PC-9 (cell line): ENCODE measurements at regions not wholly inside any gene's neighbourhood (a gene's known extent, or its start where the extent isn't known, plus 50 kb on each side); places are given as distances from the start of the nearest gene placed in this dataset.
"Not testable (repeated sequence)": the region's sequence is repeated elsewhere in the genome, so short reads cannot be mapped to it uniquely, and the experiment has no call there.

Source experiments
- BruUV-seq: library from RNA; stranded (reverse); fragments of 400-500 nt; replicated peaks from 2 replicates; lab custom pipeline; 2021; lab: Mats Ljungman, UMichigan
- CTCF ChIA-PET: fragments of 300-600 bp; sonication (Branson Sonifier 250); formaldehyde crosslinking; loops from one replicate; lab custom pipeline; 2022; ENCODE audit warnings: antibody characterized with exemption; lab: Charles Lee
- POLR2A ChIA-PET: fragments of 300-600 bp; sonication (Branson Sonifier 250); formaldehyde crosslinking; loops from one replicate; lab custom pipeline; 2022; ENCODE audit warnings: antibody characterized with exemption; ENCODE audit not compliant: unreplicated experiment; lab: Charles Lee
- DNase-seq, 2 experiments: peaks; one replicate each; pipeline versions ENCODE4 v3.0.0 to v3.0.0-alpha.2; 2015 to 2022; ENCODE audit warnings: mixed read lengths in 1 of 2
- H2AFZ ChIP-seq: fragments of 200-600 bp; sonication (generic); 2 replicates; pipeline ENCODE4 v1.8.1; 2017; ENCODE audit warnings: antibody characterized with exemption
- H3F3A ChIP-seq: fragments of 200-600 bp; sonication (generic); 2 replicates; pipeline ENCODE4 v1.8.1; 2017; ENCODE audit warnings: antibody characterized with exemption, mild to moderate bottlenecking, low read depth; ENCODE audit not compliant: insufficient read depth
- H3K27ac ChIP-seq: fragments of 200-600 bp; sonication (generic); 2 replicates; pipeline ENCODE4 v1.6.1; 2016; ENCODE audit warnings: mixed run types
- H3K27me3 ChIP-seq: fragments of 200-600 bp; sonication (generic); 2 replicates; pipeline ENCODE4 v1.6.1; 2016; ENCODE audit warnings: low read depth, mixed run types; ENCODE audit not compliant: insufficient read depth
- H3K36me3 ChIP-seq: fragments of 200-600 bp; sonication (generic); 2 replicates; pipeline ENCODE4 v1.6.1; 2016; ENCODE audit warnings: low read depth, mixed run types
- H3K4me1 ChIP-seq: fragments of 200-600 bp; sonication (generic); replicated peaks from 2 replicates; pipeline ENCODE4 v1.6.1; 2016; ENCODE audit warnings: mixed run types; ENCODE audit not compliant: insufficient read depth
- H3K4me2 ChIP-seq: fragments of 200-600 bp; sonication (generic); 2 replicates; pipeline ENCODE4 v1.6.1; 2017; ENCODE audit warnings: mixed run types
- H3K4me3 ChIP-seq: fragments of 200-600 bp; sonication (generic); 2 replicates; pipeline ENCODE4 v1.6.1; 2016; ENCODE audit warnings: mixed run types
- H3K79me2 ChIP-seq: fragments of 200-600 bp; sonication (generic); 2 replicates; pipeline ENCODE4 v1.6.1; 2017; ENCODE audit warnings: low read depth, mixed run types
- H3K9me2 ChIP-seq: fragments of 200-600 bp; sonication (generic); 2 replicates; pipeline ENCODE4 v1.8.1; 2017; ENCODE audit warnings: mild to moderate bottlenecking; ENCODE audit not compliant: insufficient read depth
- H3K9me3 ChIP-seq: fragments of 200-600 bp; sonication (generic); 2 replicates; pipeline ENCODE4 v1.8.1; 2016; ENCODE audit warnings: low read depth; ENCODE audit not compliant: insufficient read depth
- H4K20me1 ChIP-seq: fragments of 200-600 bp; sonication (generic); 2 replicates; pipeline ENCODE4 v1.8.1; 2017; ENCODE audit not compliant: insufficient read depth
- EZH2 ChIP-seq: fragments of 200-600 bp; sonication (generic); IDR thresholded peaks from 2 replicates; pipeline ENCODE4 v1.8.0; 2017; ENCODE audit warnings: antibody characterized with exemption, low read depth
- intact Hi-C: fragments of 100-400 bp; cut with micrococcal nuclease; formaldehyde crosslinking; loops from one replicate; pipeline ENCODE4 v1.10.0; 2022; ENCODE audit not compliant: unreplicated experiment
- TF ChIP-seq, protein P1 (sequence below): fragments of 200-600 bp; sonication (generic); conservative IDR thresholded peaks from 2 replicates; pipeline ENCODE4 v1.6.1; 2017; ENCODE audit warnings: mixed run types, antibody characterized with exemption, mild to moderate bottlenecking, moderate library complexity

DNA sequence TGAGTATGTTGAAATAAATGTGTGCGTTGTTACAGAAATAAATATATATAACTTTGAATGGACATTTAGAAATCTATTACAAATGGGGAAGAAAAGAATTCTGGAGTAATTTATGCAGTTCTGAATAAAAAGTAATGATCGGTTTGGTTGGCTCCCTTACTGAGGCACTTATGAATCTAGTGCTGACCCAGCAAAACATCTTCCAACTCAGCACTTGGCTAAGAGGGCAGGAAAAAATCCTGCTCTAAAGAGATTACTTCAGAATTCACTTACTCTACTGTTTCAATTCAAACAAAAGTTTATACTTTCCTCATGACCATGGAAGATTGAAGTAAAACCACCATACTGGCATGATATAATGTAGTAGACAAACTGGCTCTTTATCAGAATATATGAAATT, 123.9 kb upstream of the RXFP1 start:
- H3K4me1 ChIP-seq, result no peaks in the 10 kb centered on the region
- H3K27me3 ChIP-seq, result no peaks in the 10 kb centered on the region
- no peak for DNase-seq
- CTCF ChIA-PET, result no interaction called here
- no peaks in the 10 kb centered on the region for H3F3A ChIP-seq
- H4K20me1 ChIP-seq, result no peaks in the 10 kb centered on the region
- H3K4me2 ChIP-seq, result no peak overlapping the region
- H2AFZ ChIP-seq, result no peak overlapping the region
- H3K9me3 ChIP-seq, result no peaks in the 10 kb centered on the region
- TF ChIP-seq EZH2, result no peak
- TF ChIP-seq, protein P1, sequence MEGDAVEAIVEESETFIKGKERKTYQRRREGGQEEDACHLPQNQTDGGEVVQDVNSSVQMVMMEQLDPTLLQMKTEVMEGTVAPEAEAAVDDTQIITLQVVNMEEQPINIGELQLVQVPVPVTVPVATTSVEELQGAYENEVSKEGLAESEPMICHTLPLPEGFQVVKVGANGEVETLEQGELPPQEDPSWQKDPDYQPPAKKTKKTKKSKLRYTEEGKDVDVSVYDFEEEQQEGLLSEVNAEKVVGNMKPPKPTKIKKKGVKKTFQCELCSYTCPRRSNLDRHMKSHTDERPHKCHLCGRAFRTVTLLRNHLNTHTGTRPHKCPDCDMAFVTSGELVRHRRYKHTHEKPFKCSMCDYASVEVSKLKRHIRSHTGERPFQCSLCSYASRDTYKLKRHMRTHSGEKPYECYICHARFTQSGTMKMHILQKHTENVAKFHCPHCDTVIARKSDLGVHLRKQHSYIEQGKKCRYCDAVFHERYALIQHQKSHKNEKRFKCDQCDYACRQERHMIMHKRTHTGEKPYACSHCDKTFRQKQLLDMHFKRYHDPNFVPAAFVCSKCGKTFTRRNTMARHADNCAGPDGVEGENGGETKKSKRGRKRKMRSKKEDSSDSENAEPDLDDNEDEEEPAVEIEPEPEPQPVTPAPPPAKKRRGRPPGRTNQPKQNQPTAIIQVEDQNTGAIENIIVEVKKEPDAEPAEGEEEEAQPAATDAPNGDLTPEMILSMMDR, result no peak
- H3K9me2 ChIP-seq, result no peaks in the 10 kb centered on the region
- POLR2A ChIA-PET, result no interaction called here
- no TSS peak for BruUV-seq
- intact Hi-C loops, result no loop called here
- H3K4me3 ChIP-seq, result no peak overlapping the region
- H3K79me2 ChIP-seq, result no peaks in the 10 kb centered on the region
- H3K36me3 ChIP-seq, result no peaks in the 10 kb centered on the region
- no peak overlapping the region for H3K27ac ChIP-seq

GRCh38 chr4:158407961-158408360, 113.7 kb upstream of the RXFP1 start:
- H3K27me3 ChIP-seq, H3K27ac ChIP-seq, H3K36me3 ChIP-seq, H3K4me1 ChIP-seq, intact Hi-C loops, H3K4me3 ChIP-seq, H3K9me2 ChIP-seq, H3K9me3 ChIP-seq, BruUV-seq, H3K4me2 ChIP-seq, CTCF ChIA-PET, DNase-seq, H3K79me2 ChIP-seq, H3F3A ChIP-seq, H2AFZ ChIP-seq, H4K20me1 ChIP-seq, POLR2A ChIA-PET: not testable (repeated sequence)

DNA sequence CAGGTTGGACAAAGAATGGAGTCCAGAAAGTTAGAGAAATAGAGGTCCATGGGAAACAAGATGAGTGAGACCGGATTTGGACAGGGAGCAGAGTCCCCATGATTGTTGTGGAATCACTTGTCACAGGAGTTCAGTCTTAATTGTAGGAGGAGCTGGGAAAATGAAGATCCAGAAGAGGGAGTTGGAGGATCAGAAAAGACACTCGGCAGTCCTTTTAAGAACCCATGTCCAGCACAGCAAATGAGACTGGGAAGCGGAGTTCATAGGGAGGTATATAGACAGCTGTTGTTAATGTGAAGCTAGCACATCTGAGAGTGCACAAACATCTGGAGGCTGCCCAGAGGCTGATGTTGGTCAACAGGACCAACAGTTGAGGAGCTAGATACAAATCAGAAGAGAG, 111.4 kb upstream of the RXFP1 start:
- ChIA-PET CTCF (no interaction called here), POLR2A (no interaction called here)
- Histone ChIP-seq H3K36me3 (no peaks in the 10 kb centered on the region), H3K79me2 (no peaks in the 10 kb centered on the region), H3K4me2 (no peak overlapping the region), H3F3A (no peaks in the 10 kb centered on the region), H3K27me3 (no peaks in the 10 kb centered on the region), H4K20me1 (no peaks in the 10 kb centered on the region), H3K9me3 (no peaks in the 10 kb centered on the region), H3K4me1 (no peaks in the 10 kb centered on the region), H2AFZ (no peak overlapping the region), H3K9me2 (no peaks in the 10 kb centered on the region), H3K4me3 (no peak overlapping the region), H3K27ac (no peak overlapping the region)
- no peak for TF ChIP-seq EZH2
- TF ChIP-seq, protein P1, result 0 out of 2 replicates have a peak, but pooled peaks have one; percentile 22
- no TSS peak for BruUV-seq
- no peak for DNase-seq
- intact Hi-C loops, result loop anchor here (10.0 kb wide), 2 partner anchors 215 to 795 kb away; no protein-coding TSS in a partner anchor

DNA sequence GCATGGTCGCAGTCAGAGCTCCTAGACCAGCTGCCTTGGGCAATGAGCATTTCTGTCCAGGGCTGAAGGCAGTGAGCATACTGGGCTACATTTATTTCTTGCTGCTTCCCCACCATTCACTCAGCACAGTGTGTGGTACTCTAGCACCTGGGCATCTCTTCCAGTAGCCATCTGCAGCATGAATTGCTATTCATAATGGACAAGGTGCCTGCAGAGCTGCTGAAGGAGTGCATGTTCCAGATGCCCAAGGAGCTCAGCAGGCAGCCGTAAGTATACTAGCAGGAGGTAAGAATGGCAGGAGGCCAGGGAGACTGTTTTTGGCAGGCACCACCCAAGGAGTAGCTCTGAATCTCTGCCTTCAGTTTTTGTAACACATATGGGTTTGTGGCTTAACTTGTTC, 110.4 kb upstream of the RXFP1 start:
- CTCF ChIA-PET, result no interaction called here
- Histone ChIP-seq H2AFZ (no peak overlapping the region), H3K27ac (no peak overlapping the region), H3K36me3 (no peaks in the 10 kb centered on the region), H3K79me2 (no peaks in the 10 kb centered on the region), H3K4me3 (no peak overlapping the region), H3K9me3 (no peaks in the 10 kb centered on the region), H3K4me2 (no peak overlapping the region), H3K9me2 (no peaks in the 10 kb centered on the region), H3F3A (no peaks in the 10 kb centered on the region), H3K27me3 (no peaks in the 10 kb centered on the region), H4K20me1 (no peaks in the 10 kb centered on the region), H3K4me1 (no peaks in the 10 kb centered on the region)
- no peak for DNase-seq
- intact Hi-C loops, result loop anchor here (10.0 kb wide), 2 partner anchors 214 to 794 kb away; no protein-coding TSS in a partner anchor
- POLR2A ChIA-PET, result interaction anchor here (0.7 kb wide), 1 partner anchor 207 kb away, joined by 4 read pairs; no protein-coding TSS in a partner anchor
- TF ChIP-seq, protein P1, result no peak
- no peak for TF ChIP-seq EZH2
- no TSS peak for BruUV-seq

- H3K4me3 ChIP-seq, H3K27me3 ChIP-seq, DNase-seq, H3K9me2 ChIP-seq, H2AFZ ChIP-seq, BruUV-seq, POLR2A ChIA-PET, H3K79me2 ChIP-seq, H3K9me3 ChIP-seq, H4K20me1 ChIP-seq, H3K36me3 ChIP-seq, H3K4me2 ChIP-seq, H3K27ac ChIP-seq, H3F3A ChIP-seq, CTCF ChIA-PET, H3K4me1 ChIP-seq: not testable (repeated sequence)
- intact Hi-C loops, result loop anchor here (10.0 kb wide), 2 partner anchors 206 to 786 kb away; no protein-coding TSS in a partner anchor
Observed at GRCh38 chr4:158418679-158419078, 103.0 kb upstream of the RXFP1 start.
